Neural crest cell (in vitro differentiated cells): ENCODE measurements at regions not wholly inside any gene's neighbourhood (a gene's known extent, or its start where the extent isn't known, plus 50 kb on each side); places are given as distances from the start of the nearest gene placed in this dataset.
"Not testable (repeated sequence)": the region's sequence is repeated elsewhere in the genome, so short reads cannot be mapped to it uniquely, and the experiment has no call there.

ENCODE experiments used
- DNase-seq: peaks from one replicate; pipeline ENCODE4 v3.0.0; 2021; ENCODE audit warnings: low read depth, mixed read lengths, low spot score
- H3K27ac Mint-ChIP-seq: one replicate; pipeline ENCODE4 v1.8.0; 2021; ENCODE audit warnings: mild to moderate bottlenecking, mixed read lengths; ENCODE audit not compliant: unreplicated experiment
- H3K27me3 Mint-ChIP-seq: 2 replicates; pipeline ENCODE4 v1.8.0; 2021; ENCODE audit warnings: low read depth, mild to moderate bottlenecking, mixed read lengths
- H3K36me3 Mint-ChIP-seq: 2 replicates; pipeline ENCODE4 v1.8.0; 2021; ENCODE audit warnings: low read depth, mild to moderate bottlenecking, mixed read lengths
- H3K4me1 Mint-ChIP-seq: 2 replicates; pipeline ENCODE4 v1.8.0; 2021; ENCODE audit warnings: mixed read lengths
- H3K4me3 Mint-ChIP-seq: one replicate; pipeline ENCODE4 v1.8.0; 2021; ENCODE audit warnings: mild to moderate bottlenecking, mixed read lengths
- H3K9me3 Mint-ChIP-seq: 2 replicates; pipeline ENCODE4 v1.8.0; 2021; ENCODE audit warnings: mixed read lengths
- CTCF ChIP-seq: fragments of 200-600 bp; sonication (generic); conservative IDR thresholded peaks from 2 replicates; pipeline ENCODE4 v1.5.0; 2021; ENCODE audit warnings: antibody characterized with exemption, mild to moderate bottlenecking

- H3K27me3 Mint-ChIP-seq, result no peaks in the 10 kb centered on the region
- TF ChIP-seq CTCF, result no peak
- no peak overlapping the region for H3K27ac Mint-ChIP-seq
- H3K36me3 Mint-ChIP-seq, result no peaks in the 10 kb centered on the region
- H3K4me1 Mint-ChIP-seq, result no peaks in the 10 kb centered on the region
- no peak for DNase-seq
- no peak overlapping the region for H3K4me3 Mint-ChIP-seq
- H3K9me3 Mint-ChIP-seq, result no peaks in the 10 kb centered on the region
These were observed 589.9 kb downstream of the MATN1 start for GRCh38 chr1:30133414-30134055.

- Mint-ChIP-seq H3K9me3 (no peaks in the 10 kb centered on the region), H3K27me3 (no peaks in the 10 kb centered on the region), H3K36me3 (no peaks in the 10 kb centered on the region), H3K4me1 (no peaks in the 10 kb centered on the region), H3K27ac (no peak overlapping the region), H3K4me3 (no peak overlapping the region)
- DNase-seq, result no peak
- no peak for TF ChIP-seq CTCF
These were observed 590.6 kb downstream of the MATN1 start for GRCh38 chr1:30132602-30133286.

GRCh38 chr1:30130566-30130965, 592.8 kb downstream of the MATN1 start:
- H3K4me1 Mint-ChIP-seq, H3K36me3 Mint-ChIP-seq, DNase-seq, H3K4me3 Mint-ChIP-seq, H3K27me3 Mint-ChIP-seq, H3K27ac Mint-ChIP-seq, H3K9me3 Mint-ChIP-seq: not testable (repeated sequence)

GRCh38 chr1:30130099-30130498, 593.3 kb downstream of the MATN1 start:
- TF ChIP-seq CTCF, result no peak
- H3K9me3 Mint-ChIP-seq, result no peaks in the 10 kb centered on the region
- H3K4me1 Mint-ChIP-seq, result no peaks in the 10 kb centered on the region
- H3K27me3 Mint-ChIP-seq, result no peaks in the 10 kb centered on the region
- no peak overlapping the region for H3K4me3 Mint-ChIP-seq
- no peak for DNase-seq
- H3K36me3 Mint-ChIP-seq, result no peaks in the 10 kb centered on the region
- H3K27ac Mint-ChIP-seq, result no peak overlapping the region

GRCh38 chr1:30129421-30130055, 593.8 kb downstream of the MATN1 start:
- no peaks in the 10 kb centered on the region for H3K36me3 Mint-ChIP-seq
- no peaks in the 10 kb centered on the region for H3K27me3 Mint-ChIP-seq
- no peaks in the 10 kb centered on the region for H3K4me1 Mint-ChIP-seq
- no peak overlapping the region for H3K4me3 Mint-ChIP-seq
- H3K9me3 Mint-ChIP-seq, result no peaks in the 10 kb centered on the region
- no peak overlapping the region for H3K27ac Mint-ChIP-seq
- no peak for TF ChIP-seq CTCF
- DNase-seq, result no peak

GRCh38 chr1:30129001-30129408, 594.4 kb downstream of the MATN1 start:
- Mint-ChIP-seq H3K4me1 (no peaks in the 10 kb centered on the region), H3K4me3 (no peak overlapping the region), H3K27me3 (no peaks in the 10 kb centered on the region), H3K27ac (no peak overlapping the region), H3K9me3 (no peaks in the 10 kb centered on the region), H3K36me3 (no peaks in the 10 kb centered on the region)
- DNase-seq, result no peak
- no peak for TF ChIP-seq CTCF
